Spleen (tissue), 11 donors: ENCODE measurements at regions not wholly inside any gene's neighbourhood (a gene's known extent, or its start where the extent isn't known, plus 50 kb on each side); places are given as distances from the start of the nearest gene placed in this dataset.

Experiments used
- DNase-seq: peaks from one replicate; pipeline ENCODE4 v3.0.0-alpha.2; 2020
- H3K27ac ChIP-seq, 8 donors: fragments of 200-600 bp; sonication (generic) in 7 of 8; 1 replicate in 4 of 8; 2 replicates in 4 of 8; pipeline versions ENCODE4 v1.5.0 to v1.8.0; 2016 to 2021; ENCODE audit warnings: inconsistent platforms in 4 of 8, mild to moderate bottlenecking in 4 of 8, moderate library complexity in 1 of 8
- H3K27me3 ChIP-seq, 7 donors: fragments of 200-600 bp; sonication (generic) in 6 of 7; replicated peaks in 1 of 7; 1 replicate in 4 of 7; 2 replicates in 3 of 7; pipeline versions ENCODE4 v1.5.0 to v1.8.0; 2016 to 2021; ENCODE audit warnings: inconsistent platforms in 3 of 7, mild to moderate bottlenecking in 1 of 7
- H3K36me3 ChIP-seq, 6 donors: fragments of 200-600 bp; sonication (generic) in 5 of 6; 1 replicate in 4 of 6; 2 replicates in 2 of 6; pipeline versions ENCODE4 v1.5.0 to v1.8.0; 2016 to 2021; ENCODE audit warnings: inconsistent platforms in 2 of 6
- H3K4me1 ChIP-seq, 6 donors: fragments of 200-600 bp; sonication (generic) in 5 of 6; 1 replicate in 3 of 6; 2 replicates in 3 of 6; pipeline versions ENCODE4 v1.5.0 to v1.8.0; 2016 to 2021; ENCODE audit warnings: inconsistent platforms in 3 of 6
- H3K4me3 ChIP-seq, 8 donors: fragments of 200-600 bp; sonication (generic) in 7 of 8; 1 replicate in 4 of 8; 2 replicates in 4 of 8; pipeline versions ENCODE4 v1.5.0 to v1.8.0; 2016 to 2021; ENCODE audit warnings: inconsistent platforms in 4 of 8, mild to moderate bottlenecking in 4 of 8, moderate library complexity in 2 of 8
- H3K9me3 ChIP-seq, 8 donors: fragments of 200-600 bp; sonication (generic) in 7 of 8; 1 replicate in 4 of 8; 2 replicates in 4 of 8; pipeline versions ENCODE4 v1.5.0 to v1.8.0; 2016 to 2021; ENCODE audit warnings: inconsistent platforms in 4 of 8
- CTCF ChIP-seq, 11 experiments: fragments of 200-600 bp in 7 of 11; fragments of 450-650 bp in 4 of 11; sonication (generic) in 4 of 11; IDR thresholded peaks in 8 of 11; conservative IDR thresholded peaks in 3 of 11; 1 replicate in 7 of 11; 2 replicates in 4 of 11; pipeline versions ENCODE4 v1.4.0 to v1.8.0; 2016 to 2021; ENCODE audit warnings: antibody characterized with exemption in 11 of 11, inconsistent platforms in 4 of 11, mild to moderate bottlenecking in 1 of 11
- POLR2A ChIP-seq, 3 donors: fragments of 450-650 bp; IDR thresholded peaks; one replicate each; pipeline ENCODE4 v1.5.1; 2017; ENCODE audit warnings: antibody characterized with exemption in 3 of 3, mild to moderate bottlenecking in 1 of 3
- POLR2AphosphoS5 ChIP-seq, 3 donors: sonication (generic); formaldehyde crosslinking; IDR thresholded peaks; one replicate each; pipeline ENCODE4 v1.5.1; 2017; ENCODE audit warnings: antibody characterized with exemption in 3 of 3
- WGBS, 5 donors: extraction: QIAGEN DNeasy Blood & Tissue Kit in 3 of 5; methylation state at CpG; one replicate each; pipeline versions ENCODE4 v1.1.5 to v1.1.7; 2013 to 2018; 5-methylcytosine and 5-hydroxymethylcytosine counted together
- intact Hi-C: fragments of 100-400 bp; cut with DNase I; formaldehyde crosslinking; loops from one replicate; pipeline ENCODE4 v1.15.0; 2023; ENCODE audit warnings: low total_unique reads
- donor health status: healthy with polysubstance abuse.
- donor health status: DM: no; HTN: no; CAD: no; lungs with moderate emphysema.
- donor health status: DM: no; HTN: no; CAD: no.
- donor health status: Bipolar disorder and iron deficiency.
- donor health status: healthy.
- donor health status: DM: no; HTN: no; CAD: no.
- donor health status: DM: yes; HTN: yes; CAD: no.

DNA sequence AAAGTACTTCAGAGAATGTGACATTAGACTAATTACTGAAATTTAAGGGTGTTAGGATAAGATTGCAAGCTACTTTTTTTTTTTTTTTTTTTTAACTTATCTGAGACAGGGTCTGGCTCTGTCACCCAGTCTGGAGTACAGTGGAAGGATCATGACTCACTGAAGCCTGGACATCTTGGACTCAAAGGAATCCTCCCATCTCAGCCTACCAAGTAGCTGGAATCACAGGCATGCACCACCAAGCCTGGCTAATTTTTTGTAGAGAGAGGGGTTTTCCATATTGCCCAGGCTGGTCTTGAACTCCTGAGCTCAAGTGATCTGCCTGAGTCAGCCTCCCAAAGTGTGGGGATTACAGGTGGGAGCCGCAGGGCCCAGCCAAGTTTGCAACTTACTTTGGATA is 1246.0 kb upstream of the ZEB2 start:
- TF ChIP-seq POLR2AphosphoS5 (IDR thresholded peaks at IDR 0.05) = no peak
- TF ChIP-seq CTCF (IDR thresholded peaks at IDR 0.05 in 8 of 11, conservative IDR thresholded peaks at IDR 0.05 in 3 of 11) = no peak
- TF ChIP-seq POLR2A (IDR thresholded peaks at IDR 0.05) = no peak

DNA sequence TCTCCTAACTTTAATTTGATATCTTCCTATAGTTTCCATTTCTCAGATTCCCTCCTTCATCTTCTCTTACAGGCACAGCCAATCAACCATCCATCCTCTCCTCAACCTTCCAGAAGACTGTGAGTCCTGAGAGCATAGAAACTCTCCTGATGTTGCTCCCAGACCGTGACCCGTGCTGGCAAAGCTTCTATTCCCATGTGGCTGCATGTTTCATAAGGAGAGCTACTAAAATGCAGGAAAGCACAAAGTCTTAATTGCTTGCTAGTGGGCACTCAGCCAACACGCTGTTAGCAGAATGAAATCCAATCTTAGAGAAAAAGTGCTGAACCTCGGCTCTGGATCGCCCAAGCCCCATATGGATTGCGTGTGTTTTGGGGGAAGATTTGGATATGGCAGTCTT is 1244.7 kb upstream of the ZEB2 start:
- no peaks in the 10 kb centered on the region for H3K9me3 ChIP-seq
- DNase-seq = no peak
- no peaks in the 10 kb centered on the region for H3K27me3 ChIP-seq
- 75 to 83% (median 81%) methylated on average over 6 of the region's 6 CpGs for WGBS, 5 donors
- no peaks in the 10 kb centered on the region for H3K4me1 ChIP-seq
- no peak overlapping the region for H3K27ac ChIP-seq
- TF ChIP-seq POLR2AphosphoS5 (IDR thresholded peaks at IDR 0.05) (no peak), POLR2A (IDR thresholded peaks at IDR 0.05) (no peak), CTCF (IDR thresholded peaks at IDR 0.05 in 8 of 11, conservative IDR thresholded peaks at IDR 0.05 in 3 of 11) (no peak)
- no peaks in the 10 kb centered on the region for H3K36me3 ChIP-seq
- intact Hi-C loops = no loop called here
- H3K4me3 ChIP-seq = no peak overlapping the region

More for the DNA sequence above, 1246.0 kb upstream of the ZEB2 start:
- H3K36me3 ChIP-seq = no peaks in the 10 kb centered on the region
- no peak overlapping the region for H3K27ac ChIP-seq
- H3K4me1 ChIP-seq = no peaks in the 10 kb centered on the region
- 90 to 100% (median 92%) methylated on average over 1 of the region's 1 CpG for WGBS, 5 donors
- intact Hi-C loops = no loop called here
- H3K4me3 ChIP-seq = no peak overlapping the region
- no peaks in the 10 kb centered on the region for H3K27me3 ChIP-seq
- DNase-seq = no peak
- H3K9me3 ChIP-seq = no peaks in the 10 kb centered on the region

DNA sequence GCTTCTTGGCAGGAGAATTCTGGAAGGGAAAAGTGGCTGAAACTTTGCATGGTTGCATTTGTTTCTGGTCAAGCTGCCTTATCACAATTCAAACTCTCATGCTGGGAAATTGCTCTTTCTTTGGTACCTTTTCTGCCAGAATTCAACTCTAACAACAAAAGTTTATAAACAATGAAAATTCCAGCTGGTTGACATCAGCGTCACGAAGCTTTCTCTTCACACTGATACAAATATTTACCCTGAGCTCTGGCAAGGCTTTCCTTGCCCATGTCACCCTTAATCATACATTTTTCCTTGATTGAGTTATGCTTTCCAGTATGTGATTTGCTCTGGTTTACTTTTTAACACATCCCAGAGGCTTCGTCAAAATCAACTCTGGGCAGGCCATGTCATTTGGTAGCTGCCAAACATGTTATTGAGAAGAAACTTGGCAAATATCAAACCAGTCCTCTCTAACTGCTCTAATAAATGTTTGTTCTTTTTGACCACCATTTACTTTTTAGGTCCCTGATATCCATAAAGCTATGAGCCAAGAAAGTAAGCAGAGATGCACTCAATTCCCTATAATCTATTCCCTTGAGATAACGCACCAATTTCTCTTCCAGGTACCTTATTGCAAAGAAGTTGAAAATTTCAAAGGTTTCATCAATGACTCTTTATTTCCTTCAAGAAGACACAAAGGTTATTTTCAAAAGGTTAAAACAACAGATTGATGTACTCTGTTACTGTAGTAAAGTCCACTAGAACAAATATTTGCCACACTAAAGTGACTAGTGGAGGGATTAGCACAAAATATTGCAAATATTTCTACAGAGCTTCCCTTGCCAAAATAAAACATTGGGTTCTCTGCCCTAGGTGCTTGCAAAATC is 1241.1 kb upstream of the ZEB2 start:
- Histone ChIP-seq H3K27me3 (no peaks in the 10 kb centered on the region), H3K4me3 (no peak overlapping the region), H3K4me1 (no peaks in the 10 kb centered on the region), H3K36me3 (no peaks in the 10 kb centered on the region), H3K9me3 (no peaks in the 10 kb centered on the region), H3K27ac (no peak overlapping the region)
- 80 to 94% (median 90%) methylated on average over 4 of the region's 4 CpGs for WGBS, 5 donors
- intact Hi-C loops = no loop called here
- no peak for DNase-seq
- TF ChIP-seq POLR2A (IDR thresholded peaks at IDR 0.05) (no peak), CTCF (IDR thresholded peaks at IDR 0.05 in 8 of 11, conservative IDR thresholded peaks at IDR 0.05 in 3 of 11) (no peak), POLR2AphosphoS5 (IDR thresholded peaks at IDR 0.05) (no peak)

GRCh38 chr2:145759228-145759915 is 1239.5 kb upstream of the ZEB2 start:
- intact Hi-C loops = loop anchor here (10.0 kb wide), 1 partner anchor 1235 kb away; the partner anchor contains the start of gene ZEB2
- TF ChIP-seq POLR2A (IDR thresholded peaks at IDR 0.05) (no peak), POLR2AphosphoS5 (IDR thresholded peaks at IDR 0.05) (no peak), CTCF (IDR thresholded peaks at IDR 0.05 in 8 of 11, conservative IDR thresholded peaks at IDR 0.05 in 3 of 11) (no peak)
- 61 to 93% (median 89%) methylated on average over 3 of the region's 3 CpGs for WGBS, 5 donors
- no peaks in the 10 kb centered on the region for H3K27me3 ChIP-seq
- H3K36me3 ChIP-seq = no peaks in the 10 kb centered on the region
- no peak overlapping the region for H3K4me3 ChIP-seq
- no peaks in the 10 kb centered on the region for H3K9me3 ChIP-seq
- no peak overlapping the region for H3K27ac ChIP-seq
- H3K4me1 ChIP-seq = no peaks in the 10 kb centered on the region
- DNase-seq = no peak
